HCEC 1CT (cell line): ENCODE measurements at regions not wholly inside any gene's neighbourhood (a gene's known extent, or its start where the extent isn't known, plus 50 kb on each side); places are given as distances from the start of the nearest gene placed in this dataset.
"Not testable (repeated sequence)": the region's sequence is repeated elsewhere in the genome, so short reads cannot be mapped to it uniquely, and the experiment has no call there.

Experiments
- DNase-seq: peaks from one replicate; pipeline ENCODE4 v3.0.0-alpha.2; 2017

- DNase-seq: no peak
Measured at GRCh38 chr5:36435516-36435915, 133.8 kb upstream of the RANBP3L start.

GRCh38 chr5:36436306-36436705, 134.6 kb upstream of the RANBP3L start:
- DNase-seq: no peak

DNA sequence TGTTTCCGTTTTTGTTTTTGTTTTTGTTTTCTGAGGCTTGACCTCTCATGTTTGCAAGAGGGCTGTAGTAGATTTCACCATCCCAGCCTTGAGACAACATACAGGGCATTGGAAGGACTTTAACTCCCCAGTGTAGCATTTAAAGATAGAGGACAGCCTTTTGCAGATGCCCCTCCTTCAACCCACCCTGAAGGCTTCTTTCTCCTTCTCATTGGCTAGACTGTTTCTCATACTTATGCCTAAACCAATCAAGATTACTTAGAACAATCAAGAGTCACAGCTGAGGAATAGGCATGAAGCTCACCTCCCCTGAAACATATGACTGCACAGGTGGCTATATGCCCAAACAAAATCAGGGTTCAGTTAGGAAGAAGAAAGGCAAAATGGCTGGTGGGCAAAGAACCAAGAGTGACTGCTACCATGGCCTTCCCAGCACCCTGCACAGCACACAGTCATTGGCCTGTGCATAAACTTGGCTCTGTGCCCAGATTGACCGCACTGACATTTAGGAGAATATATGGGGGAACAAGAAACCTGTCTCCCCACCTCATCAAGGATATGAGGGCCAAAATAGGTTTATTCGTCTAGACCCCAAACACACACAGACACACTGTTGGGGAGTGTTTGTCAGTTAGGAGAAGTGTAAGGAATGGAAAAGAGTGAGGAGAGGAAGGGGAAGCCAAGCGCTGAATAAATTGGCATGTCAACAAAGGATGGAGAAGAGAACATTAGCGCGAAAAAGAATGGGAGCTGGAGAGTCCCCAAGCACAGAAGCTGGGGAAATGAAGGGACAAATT, 137.3 kb upstream of the RANBP3L start:
- no peak for DNase-seq

GRCh38 chr5:36440300-36440699, 138.6 kb upstream of the RANBP3L start:
- no peak for DNase-seq

- no peak for DNase-seq
Measured at GRCh38 chr5:36441280-36441679, 139.6 kb upstream of the RANBP3L start.

GRCh38 chr5:36442352-36442751, 140.7 kb upstream of the RANBP3L start:
- no peak for DNase-seq

GRCh38 chr5:36442796-36443195, 141.1 kb upstream of the RANBP3L start:
- peak; percentile 57 for DNase-seq

- no peak for DNase-seq
Measured at GRCh38 chr5:36443941-36444340, 142.2 kb upstream of the RANBP3L start.

DNA sequence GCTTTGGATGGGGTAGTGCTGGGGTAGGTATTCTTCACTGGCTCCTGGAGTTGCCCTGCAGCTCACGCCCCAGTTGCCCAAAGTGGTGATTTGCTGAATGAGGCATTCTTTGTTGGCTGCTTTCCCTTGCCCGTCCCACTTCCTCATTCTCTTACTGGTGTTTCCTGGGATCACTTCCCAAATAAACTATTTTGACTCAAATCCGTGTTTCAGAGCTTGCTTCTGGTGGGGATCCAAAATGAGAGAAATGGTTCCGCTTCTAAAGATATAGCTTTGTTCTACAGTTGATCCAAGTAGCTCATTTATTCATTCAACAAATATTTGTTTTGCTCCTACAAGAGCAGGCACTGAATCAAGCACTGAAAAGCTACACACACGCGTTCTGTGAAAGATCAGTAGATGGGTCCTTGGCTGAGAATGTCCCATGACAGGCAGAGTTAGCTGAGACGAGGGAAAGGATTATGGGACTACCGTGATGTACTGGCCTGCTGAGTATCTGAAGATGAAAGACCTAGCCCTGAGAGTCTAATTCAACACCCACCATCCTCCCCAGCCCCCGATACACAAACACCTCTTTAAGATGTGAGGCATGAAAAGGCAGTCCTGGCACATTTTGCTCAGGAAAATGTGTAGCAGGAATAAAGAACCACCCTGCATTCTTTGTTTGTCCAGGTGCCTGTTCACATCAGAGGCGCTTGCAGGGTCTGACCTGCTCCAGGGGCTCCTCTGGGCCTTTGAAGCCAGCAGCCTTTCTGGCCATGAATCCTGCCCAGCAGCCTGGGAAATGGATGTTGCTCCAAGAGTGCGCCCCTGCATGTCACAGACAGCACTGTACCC, 143.1 kb upstream of the RANBP3L start:
- peak; percentile 54 for DNase-seq

- no peak for DNase-seq
Measured at GRCh38 chr5:36447776-36448175, 146.1 kb upstream of the RANBP3L start.

- DNase-seq: peak; percentile 7
Measured at GRCh38 chr5:36450229-36451014, 148.7 kb upstream of the RANBP3L start.

- DNase-seq: no peak
Measured at GRCh38 chr5:36452424-36453006, 150.8 kb upstream of the RANBP3L start.

DNA sequence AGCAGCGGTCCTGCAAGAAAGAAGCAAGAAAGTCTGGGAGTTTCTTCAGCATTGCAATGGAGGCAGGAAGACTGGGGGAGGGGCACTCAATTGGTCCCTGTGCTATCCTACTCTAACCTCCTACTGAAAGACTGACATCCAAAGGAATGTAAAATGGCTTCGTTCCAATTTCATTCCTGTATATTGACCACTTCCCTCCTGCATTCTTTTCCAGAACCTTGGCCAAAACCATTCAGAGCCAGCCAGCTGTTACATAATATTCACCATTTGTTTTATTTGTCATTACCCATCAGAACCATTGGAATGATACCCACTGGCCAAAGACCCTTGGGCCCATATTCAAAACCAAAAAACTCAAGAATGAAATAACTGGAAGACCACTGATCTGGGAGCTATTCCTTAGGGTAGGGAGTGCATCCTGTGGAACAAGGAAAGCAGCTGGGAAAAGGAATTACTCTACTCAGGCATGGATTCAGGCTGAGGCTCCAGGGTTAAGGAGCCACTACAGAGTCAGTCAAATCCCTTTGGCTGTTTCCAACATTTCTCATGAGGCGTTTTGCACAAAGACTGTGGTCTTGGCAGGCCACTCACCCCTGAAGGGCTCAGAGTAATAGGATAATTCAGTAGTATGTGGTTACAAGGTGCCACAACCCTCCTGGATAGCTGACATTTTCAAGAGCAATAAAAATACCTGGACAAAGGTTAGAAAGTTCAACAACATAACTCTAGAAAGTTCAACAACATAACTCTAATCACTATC, 148.7 kb upstream of the SLC1A3 start:
- no peak for DNase-seq

DNA sequence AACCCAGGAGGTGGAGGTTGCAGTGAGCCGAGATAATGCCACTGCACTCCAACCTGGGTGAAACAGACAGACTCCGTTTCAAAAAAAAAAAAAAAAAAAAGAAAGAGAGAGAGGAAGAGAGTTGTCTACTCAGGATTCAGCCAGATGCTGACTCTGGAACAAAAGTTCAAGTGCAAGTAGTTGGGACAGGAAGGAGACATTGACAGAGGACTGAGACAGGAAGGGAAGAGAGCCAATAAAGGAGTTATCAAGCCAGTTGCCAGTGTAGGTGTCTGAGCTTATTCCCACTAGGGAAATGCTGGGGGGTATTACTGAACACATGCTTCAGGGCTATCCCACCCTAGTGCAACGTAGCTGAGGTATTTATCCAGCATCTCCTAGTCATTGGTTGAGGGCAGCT, 147.7 kb upstream of the SLC1A3 start:
- DNase-seq: no peak

- DNase-seq: peak; percentile 16
Measured at GRCh38 chr5:36459176-36460135, 146.9 kb upstream of the SLC1A3 start.

GRCh38 chr5:36462295-36463021, 143.9 kb upstream of the SLC1A3 start:
- no peak for DNase-seq

- DNase-seq: not testable (repeated sequence)
Measured at GRCh38 chr5:36475942-36476341, 130.5 kb upstream of the SLC1A3 start.

DNA sequence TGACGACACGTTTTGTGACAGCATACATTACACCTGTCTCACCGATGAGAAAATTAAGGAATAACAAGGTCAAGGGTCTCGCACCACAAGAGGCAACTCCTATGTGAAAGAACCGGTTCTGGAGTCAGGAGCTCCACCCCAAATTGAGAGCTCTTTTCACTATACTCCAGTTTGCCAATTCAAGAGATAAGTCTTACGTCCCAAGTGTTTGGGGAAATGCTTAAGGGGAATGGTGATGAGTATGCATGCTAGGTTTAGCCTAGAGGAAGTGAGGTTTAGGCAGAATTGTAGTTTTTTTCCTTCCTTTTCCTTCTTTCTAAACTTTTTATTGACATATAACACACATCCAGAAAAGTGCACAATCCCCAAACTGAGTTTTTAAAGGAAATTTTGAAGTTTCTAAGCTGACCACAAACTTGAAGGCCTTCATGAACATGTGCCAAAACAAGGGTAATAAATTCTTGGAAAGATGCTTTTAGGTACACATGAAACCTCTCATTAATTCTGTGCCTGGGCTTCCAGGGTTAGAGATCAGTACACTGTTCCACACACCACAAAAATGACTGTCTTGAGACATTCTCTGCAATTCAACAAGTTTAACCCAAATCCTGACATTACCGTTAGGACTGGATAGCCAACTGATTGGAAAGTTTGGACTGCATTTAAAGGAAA, 127.6 kb upstream of the SLC1A3 start:
- no peak for DNase-seq

DNA sequence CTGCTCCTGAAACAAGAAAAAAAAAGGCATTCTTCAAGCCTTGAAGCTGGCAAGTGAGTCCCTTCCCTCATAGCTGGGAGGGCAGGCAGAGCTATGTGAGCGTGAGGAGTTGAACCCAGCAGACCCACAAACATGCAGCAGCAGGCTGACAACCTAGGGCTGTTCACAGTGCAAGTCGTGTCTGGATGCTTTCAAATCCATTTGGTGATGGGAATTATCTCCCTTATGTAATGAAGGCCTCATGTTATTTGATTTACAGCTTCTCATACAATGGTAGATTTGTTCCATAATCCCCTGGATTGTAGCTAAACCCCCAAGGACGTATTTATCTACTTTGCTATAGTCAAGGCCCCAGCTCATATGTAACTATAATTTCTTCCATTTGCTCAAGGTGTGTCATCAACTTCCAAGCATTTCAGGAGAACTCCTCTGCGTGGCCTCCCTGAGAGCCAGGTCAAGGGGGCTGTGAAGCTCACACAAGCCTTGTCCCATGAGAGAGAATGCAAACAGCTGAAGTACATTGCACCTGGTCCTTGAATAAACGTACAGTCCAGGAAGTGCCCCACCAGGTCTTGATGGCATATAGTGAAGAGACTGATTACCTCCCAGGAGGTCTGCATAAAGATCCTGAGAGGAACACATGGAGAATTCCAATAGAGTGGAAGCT, 124.8 kb upstream of the SLC1A3 start:
- DNase-seq: no peak
